NCI-H524 treated with DMSO at 0.1 percent for 48 hours (cell line): ENCODE measurements at regions not wholly inside any gene's neighbourhood (a gene's known extent, or its start where the extent isn't known, plus 50 kb on each side); places are given as distances from the start of the nearest gene placed in this dataset.

Experiments used
- DNase-seq: peaks from one replicate; lab custom pipeline; 2025; lab: John Stamatoyannopoulos, UW

DNA sequence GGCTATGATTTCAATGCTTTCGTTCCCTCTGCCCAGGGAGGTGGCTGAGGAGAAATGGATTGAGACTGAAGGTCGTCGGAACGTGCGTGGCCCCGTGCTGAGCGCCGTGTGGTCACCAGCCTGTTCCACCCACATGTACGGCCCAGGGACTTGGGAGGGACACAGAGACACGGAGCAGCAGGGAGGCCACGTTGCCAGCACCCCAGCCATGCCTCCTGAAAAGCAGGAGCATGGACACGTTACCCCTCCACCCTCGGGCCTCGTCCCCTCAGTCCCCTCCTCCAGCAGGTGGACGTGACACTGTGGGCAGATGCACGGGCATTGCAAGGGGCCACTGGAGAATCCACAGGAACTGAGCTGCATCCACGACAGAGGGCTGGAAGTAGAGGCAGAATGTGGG lies 133.1 kb upstream of the CST7 start:
- DNase-seq: no peak

DNA sequence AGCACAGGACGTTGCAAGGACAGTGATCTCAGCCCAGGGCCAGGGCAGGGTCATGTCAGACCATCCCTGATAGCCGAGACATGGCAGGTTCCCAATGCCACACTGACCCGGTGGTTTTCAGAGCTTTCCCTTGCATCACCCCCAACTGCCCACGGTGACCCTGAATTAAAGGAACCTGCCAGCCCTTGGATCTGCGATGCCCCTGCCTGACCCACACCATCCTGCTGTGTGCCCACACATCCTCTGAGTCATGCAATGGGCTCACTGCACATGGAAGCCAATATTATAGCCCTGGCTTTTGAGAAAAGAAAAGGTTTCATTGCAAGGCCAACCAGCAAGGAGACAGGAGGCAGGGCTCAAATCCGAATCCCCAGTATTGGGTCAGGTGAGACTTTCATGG lies 132.6 kb upstream of the CST7 start:
- no peak for DNase-seq

GRCh38 chr20:24816907-24817306 lies 132.2 kb upstream of the CST7 start:
- DNase-seq: no peak

DNA sequence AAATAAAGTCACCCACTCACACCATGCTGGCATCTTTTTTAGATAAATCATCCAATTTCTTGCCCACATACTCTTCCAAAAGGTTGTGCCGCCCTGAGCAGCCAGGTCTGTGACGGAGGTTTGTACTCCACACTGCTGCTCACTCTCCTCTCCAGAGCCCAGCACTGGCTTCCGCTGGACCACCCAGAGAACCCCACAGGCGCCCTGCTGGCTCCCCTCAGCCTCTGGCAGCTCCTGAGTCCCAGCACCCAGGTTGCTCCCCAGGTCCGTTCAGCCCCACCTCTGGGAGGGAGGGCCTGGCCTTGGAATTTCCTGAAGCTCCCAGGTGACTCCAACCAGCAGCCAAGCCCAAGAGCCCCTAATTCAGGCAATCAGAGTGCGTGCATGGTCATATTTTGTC lies 131.7 kb upstream of the CST7 start:
- DNase-seq: no peak

- no peak for DNase-seq
Observed at GRCh38 chr20:24818056-24818455, 131.0 kb upstream of the CST7 start.

DNA sequence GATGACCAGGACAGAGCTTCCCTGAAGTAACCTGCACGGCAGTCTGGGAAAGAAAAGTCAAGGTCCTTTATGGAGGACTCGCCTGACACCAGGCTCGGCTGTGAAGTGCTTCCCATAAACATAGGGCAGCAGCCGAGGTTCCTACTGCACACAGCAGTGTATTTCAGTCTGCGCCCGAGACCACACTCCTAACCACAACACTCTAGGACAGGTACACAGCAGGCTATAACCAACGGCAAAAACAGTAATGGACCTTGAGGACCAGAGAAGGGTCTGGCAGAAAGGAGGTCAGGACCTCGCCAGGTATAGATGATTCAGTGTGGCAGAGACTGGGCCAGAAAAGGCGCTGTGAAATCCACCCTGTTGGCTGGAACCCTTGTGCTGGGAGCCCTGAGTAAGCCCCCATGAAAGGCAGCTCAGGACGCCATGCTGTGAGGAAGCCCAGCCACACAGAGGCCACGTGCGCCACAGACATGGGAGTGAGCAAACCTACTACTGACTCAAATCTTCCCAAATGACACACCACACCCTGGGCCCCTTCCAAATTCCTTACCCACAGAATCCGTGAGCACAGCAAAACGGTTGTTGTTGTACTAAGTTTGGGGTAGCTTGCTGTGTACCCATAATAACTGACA lies 129.6 kb upstream of the CST7 start:
- no peak for DNase-seq

DNA sequence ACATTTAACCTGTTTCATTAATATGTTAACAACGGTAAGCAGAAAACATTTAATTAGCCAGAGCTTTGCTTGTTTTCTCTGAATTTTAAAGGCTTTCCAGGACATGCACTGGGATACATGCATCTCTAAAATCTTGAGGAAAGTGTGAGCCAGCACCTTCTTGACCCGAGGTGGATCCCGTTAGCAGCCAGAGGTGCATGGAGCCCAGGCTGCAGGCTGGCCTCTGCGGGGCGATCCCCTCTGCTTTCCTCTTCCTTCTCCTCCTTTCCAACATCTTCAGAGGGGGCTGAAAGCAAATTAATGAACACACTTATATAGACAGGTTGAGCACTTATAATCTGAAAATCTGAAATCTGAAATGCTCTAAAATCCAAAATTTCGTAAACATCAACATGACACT lies 128.7 kb upstream of the CST7 start:
- no peak for DNase-seq

GRCh38 chr20:24821391-24821790 lies 127.7 kb upstream of the CST7 start:
- no peak for DNase-seq

GRCh38 chr20:24823176-24823784 lies 125.8 kb upstream of the CST7 start:
- no peak for DNase-seq

GRCh38 chr20:24823989-24824693 lies 124.9 kb upstream of the CST7 start:
- DNase-seq: no peak

DNA sequence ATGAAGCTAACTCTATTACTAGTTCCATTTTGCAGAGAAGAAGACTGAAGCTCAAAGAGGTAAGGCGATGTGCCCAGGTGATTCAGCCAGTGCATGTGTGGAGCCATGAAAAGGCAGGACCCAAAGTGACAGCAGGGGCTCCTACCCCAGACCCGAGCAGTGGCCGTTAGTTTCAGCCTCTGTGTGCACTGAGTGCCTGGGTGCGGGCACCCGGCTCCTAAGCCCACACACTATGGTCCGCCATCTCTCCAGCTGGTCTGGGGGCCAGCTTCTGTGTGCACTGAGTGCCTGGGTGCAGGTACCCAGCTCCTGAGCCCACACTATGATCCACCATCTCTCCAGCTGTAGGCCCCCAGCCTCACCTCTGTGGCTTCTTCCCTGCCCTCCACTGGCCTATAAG lies 123.5 kb upstream of the CST7 start:
- DNase-seq: no peak

GRCh38 chr20:24827603-24828295 lies 121.3 kb upstream of the CST7 start:
- no peak for DNase-seq

- DNase-seq: no peak
Observed at GRCh38 chr20:24828992-24829648, 119.9 kb upstream of the CST7 start.

DNA sequence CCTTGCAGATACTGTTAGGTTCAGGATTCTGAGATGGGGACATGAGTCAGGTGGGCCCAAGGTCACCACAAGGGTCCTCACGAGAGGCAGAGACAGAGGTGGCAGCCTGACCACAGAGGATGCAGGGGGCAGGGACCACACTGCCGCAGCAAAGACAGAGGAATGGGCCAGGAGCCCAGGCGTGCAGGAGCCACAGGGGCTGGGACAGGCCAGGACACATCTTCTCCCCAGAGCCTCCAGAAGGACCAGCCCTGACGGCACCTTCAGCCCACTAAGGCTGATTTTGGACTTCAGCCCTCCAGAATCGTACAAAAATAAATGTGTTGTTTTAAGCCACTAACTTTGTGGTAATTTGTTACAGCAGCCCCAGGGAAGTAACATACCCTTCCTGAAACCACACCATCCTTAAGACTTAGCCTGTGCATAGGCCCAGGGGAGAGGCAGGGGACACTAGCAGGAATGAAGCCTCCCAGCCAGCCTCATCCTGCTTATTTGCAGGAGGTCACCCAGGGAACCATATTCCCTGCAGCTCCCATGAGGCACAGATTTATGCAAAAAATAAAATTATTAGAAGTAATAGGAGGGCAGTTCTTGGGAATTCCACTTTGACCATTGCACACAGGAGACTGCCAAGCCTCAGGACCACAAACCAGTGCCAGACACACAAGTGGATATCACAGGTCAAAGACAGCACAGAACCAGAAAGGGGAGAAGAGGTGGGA lies 119.3 kb upstream of the CST7 start:
- no peak for DNase-seq

DNA sequence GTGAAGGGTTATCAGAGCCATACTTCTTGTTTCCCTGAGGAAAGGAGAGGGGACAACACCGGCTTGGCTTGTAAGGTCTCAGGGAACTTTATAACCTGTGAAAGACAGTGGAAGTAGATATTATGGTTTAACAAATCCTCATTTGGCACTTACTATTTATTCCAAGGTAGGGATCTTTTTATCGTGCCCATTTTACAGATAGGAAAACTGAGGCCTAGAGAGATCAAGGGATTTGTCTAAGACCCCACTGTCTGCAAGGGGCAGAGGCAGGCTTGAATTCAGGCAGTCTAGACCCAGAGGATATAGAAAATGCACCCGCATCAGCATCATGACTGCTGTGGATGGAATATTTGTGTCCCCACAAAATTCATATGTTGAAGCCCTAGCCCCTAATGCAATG lies 118.4 kb upstream of the CST7 start:
- DNase-seq: no peak

DNA sequence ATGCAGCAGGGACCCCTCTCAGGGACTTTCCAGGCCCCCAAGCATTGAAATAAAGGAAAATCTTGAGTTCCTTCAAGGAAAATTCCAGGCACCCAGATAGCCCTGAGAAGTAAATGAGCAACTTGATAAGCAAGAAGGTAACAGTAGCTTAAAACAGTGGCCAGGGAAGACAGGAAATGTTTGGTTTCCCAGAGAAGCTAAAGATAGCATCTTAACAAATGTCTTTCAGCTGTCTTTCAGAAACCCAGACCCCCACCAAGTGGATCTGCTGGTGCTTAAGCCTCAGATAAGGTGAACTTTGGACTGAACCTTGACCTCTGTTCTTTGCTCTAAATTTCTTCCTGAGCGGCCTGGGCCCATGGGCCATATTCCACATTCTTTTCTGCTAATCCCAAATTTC lies 117.8 kb upstream of the CST7 start:
- DNase-seq: no peak

GRCh38 chr20:24832518-24832917 lies 116.6 kb upstream of the CST7 start:
- no peak for DNase-seq

DNA sequence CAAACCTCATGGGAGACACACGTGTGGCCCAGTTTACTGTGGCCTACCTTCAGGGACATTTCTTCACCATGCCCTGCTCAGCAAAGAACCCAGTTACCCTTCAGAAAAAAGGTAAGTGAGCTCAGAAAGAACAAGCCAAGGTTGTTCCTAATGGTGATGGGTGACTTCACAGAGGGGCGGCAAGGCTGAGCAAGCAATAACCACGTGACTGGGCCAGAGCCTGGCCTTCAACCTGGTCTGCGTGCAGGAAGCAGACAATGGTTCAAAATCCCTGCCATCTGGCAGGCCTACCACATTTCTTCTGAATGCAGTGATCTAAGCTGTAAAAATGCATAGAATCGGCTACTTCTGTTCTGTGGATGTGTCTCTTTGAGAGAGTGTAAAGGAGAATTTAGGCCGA lies 115.5 kb upstream of the CST7 start:
- no peak for DNase-seq

DNA sequence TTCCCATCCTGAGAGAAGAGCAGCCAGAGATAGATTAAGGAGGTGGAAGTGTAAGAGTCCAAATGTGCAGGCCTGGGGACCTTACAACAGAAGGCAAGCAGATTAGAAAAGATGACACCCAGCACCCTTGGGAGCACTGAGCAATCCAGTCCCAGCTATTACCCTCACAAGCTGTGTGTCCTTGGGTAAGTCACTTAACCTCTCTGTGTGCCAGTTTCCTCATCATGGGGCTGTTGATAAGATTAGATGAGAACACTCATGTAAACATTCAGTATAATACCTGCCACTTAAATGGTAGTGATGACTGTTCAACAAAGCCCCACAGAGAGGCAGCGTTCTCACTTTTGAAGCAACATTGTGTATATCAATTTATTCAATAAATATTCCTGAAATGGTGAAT lies 114.8 kb upstream of the CST7 start:
- no peak for DNase-seq

DNA sequence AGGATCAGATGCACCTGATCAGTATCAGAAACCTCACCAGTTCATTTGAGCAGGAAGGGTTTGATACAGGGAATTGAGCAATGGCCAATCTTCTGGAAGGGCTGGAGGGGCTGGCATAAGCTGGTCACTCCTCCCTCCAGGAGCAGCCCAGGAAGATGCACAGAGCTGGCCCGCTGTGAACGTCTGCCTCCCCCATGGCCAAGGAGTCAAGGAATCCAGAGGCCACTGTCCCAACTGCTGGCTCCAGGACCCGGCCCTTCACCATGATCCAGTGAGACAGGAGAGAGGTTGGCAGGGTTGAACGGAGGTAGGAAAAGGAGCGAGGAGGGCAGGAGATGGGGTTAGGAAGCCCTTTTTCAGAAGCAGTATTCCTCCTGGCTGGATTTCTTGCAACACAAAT lies 113.9 kb upstream of the CST7 start:
- DNase-seq: no peak

DNA sequence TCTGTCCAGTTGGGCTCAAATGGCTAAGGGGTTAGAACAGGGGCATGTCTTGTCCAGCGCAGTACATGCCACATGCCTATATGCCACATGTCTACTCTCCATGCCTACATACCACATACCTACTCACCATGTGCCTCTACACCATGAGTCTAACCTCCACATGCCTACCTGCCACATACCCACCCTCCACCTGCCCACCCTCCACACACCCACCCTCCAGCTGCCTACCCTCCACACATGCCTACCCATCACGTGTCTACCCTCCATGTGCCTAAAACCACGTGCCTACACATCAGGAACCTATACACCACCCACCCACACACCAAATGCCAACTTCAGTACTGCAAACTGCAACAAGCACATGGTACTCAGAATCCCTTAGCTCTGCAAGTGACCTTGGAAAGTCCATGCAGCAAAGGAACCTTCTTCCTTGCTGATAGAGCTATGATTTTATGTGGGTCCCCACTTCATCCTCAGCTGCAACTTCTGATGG lies 113.0 kb upstream of the CST7 start:
- no peak for DNase-seq
